ENCODE measurements at regions not wholly inside any gene's neighbourhood (a gene's known extent, or its start where the extent isn't known, plus 50 kb on each side); places are given as distances from the start of the nearest gene placed in this dataset.

- intact Hi-C loops (cut with DNase I): no loop called here
- DNase-seq: no peak
Measured at GRCh38 chr7:11895337-11895736, 63.3 kb upstream of the THSD7A start.

GRCh38 chr7:11896663-11897062, 64.7 kb upstream of the THSD7A start:
- DNase-seq: no peak
- intact Hi-C loops (cut with DNase I): no loop called here

- intact Hi-C loops (cut with DNase I): no loop called here
- DNase-seq: no peak
Measured at GRCh38 chr7:11899247-11899646, 67.2 kb upstream of the THSD7A start.

GRCh38 chr7:11910253-11910652, 78.3 kb upstream of the THSD7A start:
- DNase-seq: no peak
- intact Hi-C loops (cut with DNase I): no loop called here

GRCh38 chr7:11911900-11912299, 79.9 kb upstream of the THSD7A start:
- DNase-seq: no peak
- intact Hi-C loops (cut with DNase I): no loop called here

GRCh38 chr7:11914645-11915044, 82.6 kb upstream of the THSD7A start:
- intact Hi-C loops (cut with DNase I): no loop called here
- no peak for DNase-seq

GRCh38 chr7:11923376-11923930, 91.5 kb upstream of the THSD7A start:
- intact Hi-C loops (cut with DNase I): no loop called here
- no peak for DNase-seq

- intact Hi-C loops (cut with DNase I): no loop called here
- DNase-seq: no peak
Measured at GRCh38 chr7:11931307-11931706, 99.3 kb upstream of the THSD7A start.

GRCh38 chr7:11934796-11935195, 102.8 kb upstream of the THSD7A start:
- DNase-seq: no peak
- intact Hi-C loops (cut with DNase I): no loop called here

- no peak for DNase-seq
- intact Hi-C loops (cut with DNase I): no loop called here
Measured at GRCh38 chr7:11935905-11936304, 103.9 kb upstream of the THSD7A start.

GRCh38 chr7:11946794-11947193, 114.8 kb upstream of the THSD7A start:
- intact Hi-C loops (cut with DNase I): no loop called here
- DNase-seq: no peak

GRCh38 chr7:11950281-11950680, 118.3 kb upstream of the THSD7A start:
- intact Hi-C loops (cut with DNase I): no loop called here
- DNase-seq: peak in 2 of 10 donors; percentile 15 to 71

GRCh38 chr7:11950942-11951341, 118.9 kb upstream of the THSD7A start:
- no peak for DNase-seq
- intact Hi-C loops (cut with DNase I): no loop called here

GRCh38 chr7:11951909-11952308, 119.9 kb upstream of the THSD7A start:
- intact Hi-C loops (cut with DNase I): no loop called here
- no peak for DNase-seq

- DNase-seq: no peak
- intact Hi-C loops (cut with DNase I): no loop called here
Measured at GRCh38 chr7:11952972-11953371, 121.0 kb upstream of the THSD7A start.

- intact Hi-C loops (cut with DNase I): no loop called here
- peak in 2 of 10 donors; percentile 16 to 24 for DNase-seq
Measured at GRCh38 chr7:11956991-11957390, 125.0 kb upstream of the THSD7A start.

- intact Hi-C loops (cut with DNase I): no loop called here
- DNase-seq: no peak
Measured at GRCh38 chr7:11957956-11958355, 126.0 kb upstream of the THSD7A start.

- DNase-seq: no peak
- intact Hi-C loops (cut with DNase I): no loop called here
Measured at GRCh38 chr7:11959121-11959520, 127.1 kb upstream of the THSD7A start.

GRCh38 chr7:11960621-11961020, 128.6 kb upstream of the THSD7A start:
- intact Hi-C loops (cut with DNase I): no loop called here
- no peak for DNase-seq

GRCh38 chr7:11969643-11970042, 137.6 kb upstream of the THSD7A start:
- no peak for DNase-seq
- intact Hi-C loops (cut with DNase I): no loop called here

- intact Hi-C loops (cut with DNase I): no loop called here
Measured at GRCh38 chr7:11970132-11970531, 138.1 kb upstream of the THSD7A start.

GRCh38 chr7:11985376-11985775, 153.4 kb upstream of the THSD7A start:
- DNase-seq: no peak
- intact Hi-C loops (cut with DNase I): no loop called here

More at GRCh38 chr7:11970132-11970531, 138.1 kb upstream of the THSD7A start:
- no peak for DNase-seq

- no peak for DNase-seq
- intact Hi-C loops (cut with DNase I): no loop called here
Measured at GRCh38 chr7:11985971-11986370, 154.0 kb upstream of the THSD7A start.
